OCI-M1 (cell line): ENCODE measurements at regions not wholly inside any gene's neighbourhood (a gene's known extent, or its start where the extent isn't known, plus 50 kb on each side); places are given as distances from the start of the nearest gene placed in this dataset.
A peak's percentile ranks its signal among the peaks of the same experiment; 100 is the strongest.

ENCODE experiments used
- DNase-seq: peaks from one replicate; lab custom pipeline; 2025; lab: John Stamatoyannopoulos, UW

- DNase-seq: no peak
Observed at GRCh38 chr18:40011201-40011600, 1943.8 kb upstream of the PIK3C3 start.

- DNase-seq: peak; percentile 89
Observed at GRCh38 chr18:40006634-40007033, 1948.4 kb upstream of the PIK3C3 start.

- no peak for DNase-seq
Observed at GRCh38 chr18:40004246-40004645, 1950.8 kb upstream of the PIK3C3 start.

GRCh38 chr18:39998317-39998716, 1956.7 kb upstream of the PIK3C3 start:
- no peak for DNase-seq

GRCh38 chr18:39994498-39994897, 1960.5 kb upstream of the PIK3C3 start:
- DNase-seq: no peak

- DNase-seq: no peak
Observed at GRCh38 chr18:39991696-39992265, 1963.3 kb upstream of the PIK3C3 start.

GRCh38 chr18:39990540-39990939, 1964.5 kb upstream of the PIK3C3 start:
- no peak for DNase-seq

GRCh38 chr18:39976771-39977170, 1978.3 kb upstream of the PIK3C3 start:
- no peak for DNase-seq

- no peak for DNase-seq
Observed at GRCh38 chr18:39972521-39972920, 1982.5 kb upstream of the PIK3C3 start.

- DNase-seq: no peak
Observed at GRCh38 chr18:39969803-39970494, 1985.1 kb upstream of the PIK3C3 start.

- DNase-seq: peak; percentile 67
Observed at GRCh38 chr18:39966275-39966674, 1988.8 kb upstream of the PIK3C3 start.

GRCh38 chr18:39962546-39962945, 1992.5 kb upstream of the PIK3C3 start:
- no peak for DNase-seq

GRCh38 chr18:39960550-39960949, 1994.5 kb upstream of the PIK3C3 start:
- DNase-seq: no peak

- DNase-seq: no peak
Observed at GRCh38 chr18:39959839-39960238, 1995.2 kb upstream of the PIK3C3 start.

GRCh38 chr18:39958876-39959275, 1996.2 kb upstream of the PIK3C3 start:
- peak; percentile 52 for DNase-seq

- DNase-seq: no peak
Observed at GRCh38 chr18:39952816-39953215, 2002.2 kb upstream of the PIK3C3 start.

GRCh38 chr18:39951142-39951720, 2003.8 kb upstream of the PIK3C3 start:
- peak; percentile 32 for DNase-seq

GRCh38 chr18:39946623-39947061, 2008.4 kb upstream of the PIK3C3 start:
- DNase-seq: no peak

- DNase-seq: no peak
Observed at GRCh38 chr18:39945076-39945475, 2010.0 kb upstream of the PIK3C3 start.

GRCh38 chr18:39942702-39943101, 2012.3 kb upstream of the PIK3C3 start:
- peak; percentile 77 for DNase-seq

GRCh38 chr18:39938676-39939608, 2016.1 kb upstream of the PIK3C3 start:
- DNase-seq: peak; percentile 68

GRCh38 chr18:39935598-39935997, 2019.4 kb upstream of the PIK3C3 start:
- DNase-seq: no peak
